Dermis blood vessel endothelial cell (primary cell): ENCODE measurements at regions not wholly inside any gene's neighbourhood (a gene's known extent, or its start where the extent isn't known, plus 50 kb on each side); places are given as distances from the start of the nearest gene placed in this dataset.

Experiments
- DNase-seq: peaks from one replicate; pipeline ENCODE4 v3.0.0; 2010

GRCh38 chr4:30879855-30880598, 159.9 kb downstream of the PCDH7 start:
- DNase-seq, result no peak

GRCh38 chr4:30881985-30882384, 161.8 kb downstream of the PCDH7 start:
- no peak for DNase-seq

- DNase-seq, result no peak
Observed at GRCh38 chr4:30882443-30882842, 162.3 kb downstream of the PCDH7 start.

GRCh38 chr4:30882995-30883675, 163.0 kb downstream of the PCDH7 start:
- no peak for DNase-seq

- DNase-seq, result no peak
Observed at GRCh38 chr4:30901461-30902451, 181.6 kb downstream of the PCDH7 start.

- no peak for DNase-seq
Observed at GRCh38 chr4:30903502-30904214, 183.5 kb downstream of the PCDH7 start.

GRCh38 chr4:30904215-30904555, 184.0 kb downstream of the PCDH7 start:
- DNase-seq, result no peak

- no peak for DNase-seq
Observed at GRCh38 chr4:30904588-30904987, 184.4 kb downstream of the PCDH7 start.

GRCh38 chr4:30912098-30912714, 192.0 kb downstream of the PCDH7 start:
- no peak for DNase-seq

GRCh38 chr4:30916337-30917274, 196.4 kb downstream of the PCDH7 start:
- no peak for DNase-seq

GRCh38 chr4:30917946-30918345, 197.8 kb downstream of the PCDH7 start:
- DNase-seq, result no peak

GRCh38 chr4:30919458-30919857, 199.3 kb downstream of the PCDH7 start:
- DNase-seq, result no peak

GRCh38 chr4:30920043-30920442, 199.9 kb downstream of the PCDH7 start:
- no peak for DNase-seq

GRCh38 chr4:30922625-30923024, 202.5 kb downstream of the PCDH7 start:
- DNase-seq, result no peak

- DNase-seq, result no peak
Observed at GRCh38 chr4:30924495-30924894, 204.3 kb downstream of the PCDH7 start.

GRCh38 chr4:30929649-30930048, 209.5 kb downstream of the PCDH7 start:
- DNase-seq, result no peak

GRCh38 chr4:30930276-30930675, 210.1 kb downstream of the PCDH7 start:
- DNase-seq, result no peak

- DNase-seq, result no peak
Observed at GRCh38 chr4:30932581-30932980, 212.4 kb downstream of the PCDH7 start.

GRCh38 chr4:30939069-30939468, 218.9 kb downstream of the PCDH7 start:
- DNase-seq, result no peak

GRCh38 chr4:30939684-30940083, 219.5 kb downstream of the PCDH7 start:
- DNase-seq, result no peak

GRCh38 chr4:30941641-30942040, 221.5 kb downstream of the PCDH7 start:
- DNase-seq, result no peak
